ENCODE measurements at regions not wholly inside any gene's neighbourhood (a gene's known extent, or its start where the extent isn't known, plus 50 kb on each side); places are given as distances from the start of the nearest gene placed in this dataset.

DNA sequence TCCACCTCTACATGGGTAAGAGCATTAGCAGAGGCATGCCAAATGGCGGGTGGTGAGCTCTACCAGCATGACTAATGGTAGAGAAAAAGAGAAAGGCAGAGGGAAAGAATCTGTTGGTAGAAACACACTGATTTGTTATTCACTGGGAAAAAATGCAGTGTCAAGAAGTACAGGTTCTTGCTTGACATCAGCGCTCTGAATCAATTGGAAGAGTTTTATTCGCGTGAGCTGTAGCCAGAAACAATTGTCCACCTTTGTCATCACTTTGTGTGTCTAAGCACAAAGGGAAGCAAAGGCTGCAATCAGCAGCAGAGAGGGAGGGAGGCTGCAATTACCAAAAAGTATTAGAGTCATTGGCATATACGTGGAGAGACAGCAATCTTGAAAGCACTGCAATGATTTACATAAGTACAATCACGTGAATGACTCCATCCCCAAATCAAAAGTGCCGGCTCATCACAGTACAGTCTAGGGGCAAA is 67.7 kb upstream of the HS3ST1 start:
- no peak for DNase-seq

DNA sequence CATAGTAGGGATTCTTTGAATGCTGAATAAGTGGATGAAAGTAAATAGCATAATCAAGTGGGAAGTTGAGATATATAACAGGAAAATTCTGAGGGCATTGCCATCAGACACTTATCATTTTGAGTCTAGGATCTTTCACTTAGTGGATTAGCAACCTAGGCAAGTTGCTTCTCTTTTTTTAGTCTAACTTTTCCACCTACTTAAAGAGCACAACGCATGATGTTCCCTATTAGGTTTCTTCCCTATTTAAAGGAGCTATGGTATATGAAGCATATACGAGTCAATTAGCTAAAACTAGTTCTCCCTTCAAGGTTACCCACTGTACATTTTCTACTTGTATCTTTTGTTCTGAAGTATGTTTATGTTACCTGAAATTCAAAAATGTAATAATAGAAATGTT is 67.1 kb upstream of the HS3ST1 start:
- DNase-seq, result no peak

DNA sequence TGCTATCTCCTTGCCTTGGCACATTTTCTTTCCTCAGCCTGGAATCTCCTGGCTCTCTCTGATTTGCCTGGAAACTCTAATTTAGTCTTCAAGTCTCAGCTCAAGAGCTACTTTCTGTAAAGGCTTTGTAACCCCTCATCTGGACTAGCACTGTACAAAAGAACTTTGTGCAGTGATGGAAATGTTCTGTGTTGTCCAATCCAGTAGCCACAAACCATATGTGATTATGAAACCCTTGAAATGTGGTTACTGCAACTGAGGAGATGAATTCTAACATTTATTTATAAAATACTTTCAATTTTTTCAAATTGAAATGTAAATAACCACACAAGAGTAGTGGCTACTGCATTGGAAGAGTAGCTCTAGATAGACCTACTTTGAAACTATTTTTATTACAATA is 66.6 kb upstream of the HS3ST1 start:
- no peak for DNase-seq

DNA sequence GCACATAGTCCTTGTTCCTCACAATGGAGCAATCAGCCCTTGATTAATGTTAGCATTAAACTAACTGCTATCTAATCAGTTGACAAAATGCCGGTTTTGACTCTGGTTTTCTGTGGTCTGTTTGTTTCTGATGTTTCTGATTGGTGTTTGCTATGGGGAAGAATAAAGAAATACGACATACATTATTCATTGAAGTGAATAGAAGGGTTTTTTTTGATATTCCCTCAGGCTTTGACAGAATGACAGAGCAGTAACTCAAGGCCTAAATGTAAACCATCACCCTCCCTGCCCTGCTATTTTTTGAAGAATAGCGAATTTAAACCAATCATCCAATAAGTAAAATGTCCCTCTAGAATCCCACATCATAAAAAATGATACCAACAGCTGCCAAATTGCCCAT is 65.5 kb upstream of the HS3ST1 start:
- DNase-seq, result no peak

DNA sequence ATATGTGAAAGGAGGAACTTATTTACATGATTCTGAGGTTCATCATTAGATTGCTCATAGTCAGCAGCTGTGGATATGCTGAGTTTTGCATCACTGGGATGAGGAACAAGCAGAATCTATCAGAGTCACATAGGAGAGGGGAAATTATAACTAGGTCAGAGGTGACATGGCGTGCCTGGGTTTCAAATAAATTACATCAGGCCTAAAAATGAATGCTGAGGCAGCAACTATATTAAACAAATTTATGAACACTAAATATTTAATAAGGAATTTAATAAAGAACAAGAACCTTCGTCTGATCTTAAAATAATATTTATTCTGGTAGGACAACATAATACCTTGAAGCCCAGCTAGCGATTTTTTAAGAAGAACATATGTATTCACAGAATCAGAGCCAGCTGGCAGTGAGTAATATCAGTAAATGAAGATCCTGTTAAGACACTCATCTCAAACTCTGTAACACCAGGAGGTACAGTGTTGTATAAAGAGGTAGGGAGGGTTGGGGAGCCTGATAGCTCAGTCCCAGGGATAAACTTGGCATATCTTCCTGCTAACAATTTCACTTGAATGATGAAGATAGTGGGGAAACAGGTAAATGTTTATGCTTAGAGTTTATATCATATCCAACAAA is 60.9 kb upstream of the HS3ST1 start:
- DNase-seq, result no peak

DNA sequence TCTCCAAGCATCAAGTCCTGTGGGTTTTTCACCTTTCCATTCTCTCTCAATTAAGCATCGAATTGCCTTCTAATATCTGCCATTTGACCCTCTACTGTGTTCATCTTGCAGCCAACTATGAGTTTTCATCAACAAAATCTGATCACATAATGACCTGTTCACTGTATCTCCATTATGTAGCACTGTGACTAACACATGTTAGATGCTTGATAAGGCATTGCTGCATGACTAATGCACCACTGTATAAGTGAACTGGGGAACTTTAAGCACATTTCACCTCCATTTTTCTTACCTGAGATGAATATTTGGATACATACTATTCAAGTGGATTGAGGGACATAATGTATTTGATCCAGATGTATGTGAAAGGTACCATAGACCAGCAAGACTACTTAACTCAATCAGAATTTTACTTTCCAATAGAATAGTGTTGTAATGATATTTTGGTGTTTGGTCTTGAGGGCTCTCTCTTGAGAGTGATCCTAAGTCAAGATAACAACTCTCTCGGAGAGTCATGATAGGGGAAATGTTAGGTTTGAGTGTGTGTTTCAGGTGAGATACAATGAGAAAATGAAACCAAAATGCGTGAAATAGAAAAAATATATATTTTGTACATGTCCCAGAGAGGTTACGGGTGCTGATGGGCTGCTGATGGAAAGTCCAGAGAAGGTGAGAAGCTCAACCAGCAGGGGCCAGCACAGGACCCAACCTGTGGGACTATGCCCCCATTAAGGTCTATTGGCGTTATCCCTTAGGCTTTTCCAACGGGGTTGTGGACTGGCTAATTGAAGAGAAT is 60.2 kb upstream of the HS3ST1 start:
- DNase-seq, result peak; percentile 50

DNA sequence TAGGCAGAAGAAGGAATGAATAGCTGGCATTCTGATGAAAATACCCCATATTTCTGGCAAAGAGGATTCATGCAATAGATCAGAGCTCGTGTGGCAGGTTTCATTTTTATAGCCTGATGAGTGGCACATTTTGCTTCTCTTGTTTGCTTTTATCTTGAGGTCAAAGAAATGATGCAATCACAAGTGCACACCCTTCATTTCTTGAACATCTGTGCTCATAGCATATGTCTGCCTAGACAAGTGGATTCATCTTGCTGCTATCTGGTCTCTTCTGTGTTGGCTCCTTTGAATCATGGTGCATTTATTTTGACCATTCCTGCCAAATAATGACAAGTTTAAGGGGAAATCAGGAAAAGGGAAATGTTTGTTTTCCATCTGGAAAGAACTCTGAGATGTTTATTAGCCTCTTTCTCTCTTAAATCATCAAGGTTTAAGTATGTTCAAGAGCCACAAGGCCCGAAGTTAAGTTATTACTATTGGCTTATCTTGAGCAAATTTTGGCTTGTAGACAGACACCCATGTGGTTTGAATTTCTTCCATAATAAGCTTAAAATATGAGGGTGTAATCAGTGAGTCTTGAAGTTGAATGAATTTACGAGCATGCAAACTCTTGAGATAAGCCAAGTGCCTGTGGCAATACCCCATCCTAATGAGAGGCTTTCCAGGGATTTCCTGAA is 59.3 kb upstream of the HS3ST1 start:
- DNase-seq, result peak; percentile 92

DNA sequence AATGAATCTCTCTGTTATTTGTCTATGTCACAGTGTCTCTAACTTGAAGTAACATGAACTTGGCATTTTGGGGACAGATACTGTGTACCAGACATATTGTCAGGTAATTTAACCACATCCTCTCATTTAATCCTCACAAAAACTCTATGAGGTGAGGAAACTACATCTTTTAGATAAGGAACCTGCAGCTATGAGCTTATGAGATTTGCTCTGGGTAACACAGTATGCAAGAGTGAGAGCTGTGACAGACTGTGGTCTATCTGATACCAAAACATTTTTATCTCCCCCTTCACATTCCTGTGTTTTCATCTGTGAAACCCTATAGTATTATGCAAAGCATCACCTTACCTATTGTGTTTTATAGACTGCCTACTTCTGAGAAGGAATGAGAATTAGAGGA is 58.4 kb upstream of the HS3ST1 start:
- DNase-seq, result no peak

DNA sequence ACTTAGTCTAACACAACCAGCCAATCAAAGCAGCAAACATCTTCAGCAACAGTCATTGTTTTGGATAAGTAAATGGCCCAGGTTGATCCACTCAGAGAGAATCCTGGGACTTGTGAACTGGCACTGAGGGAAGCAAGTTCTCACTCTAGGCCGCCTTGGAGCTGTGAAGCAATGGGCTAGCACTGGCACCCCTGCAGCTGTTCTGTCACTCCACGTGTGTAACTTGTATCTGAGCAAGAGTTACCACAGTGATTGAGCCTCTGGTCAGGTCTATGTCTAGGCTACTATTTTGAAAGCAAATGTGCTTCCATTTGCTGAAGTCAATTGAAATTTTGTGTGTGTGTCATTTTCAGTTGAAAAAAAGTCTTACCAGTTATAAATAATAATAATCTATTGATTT is 57.2 kb upstream of the HS3ST1 start:
- no peak for DNase-seq

DNA sequence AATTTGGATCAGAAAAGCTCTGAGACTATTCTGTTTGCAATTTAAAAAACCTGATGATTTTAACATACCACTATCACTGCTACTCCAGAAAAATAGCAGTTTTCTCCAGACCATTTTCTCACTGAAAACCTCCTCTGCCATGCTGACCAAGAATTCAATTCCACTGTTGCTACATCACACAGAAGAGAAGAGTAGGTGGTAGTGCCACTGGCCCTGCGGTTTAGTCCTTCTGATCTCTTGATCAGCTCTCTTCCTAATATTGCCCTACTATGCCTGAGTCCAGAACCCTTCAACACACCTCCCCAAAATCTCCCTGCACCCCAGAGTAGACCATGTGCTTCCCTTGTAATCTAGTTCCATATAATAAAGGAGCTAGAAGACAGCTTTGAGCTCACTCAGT is 55.8 kb upstream of the HS3ST1 start:
- no peak for DNase-seq

DNA sequence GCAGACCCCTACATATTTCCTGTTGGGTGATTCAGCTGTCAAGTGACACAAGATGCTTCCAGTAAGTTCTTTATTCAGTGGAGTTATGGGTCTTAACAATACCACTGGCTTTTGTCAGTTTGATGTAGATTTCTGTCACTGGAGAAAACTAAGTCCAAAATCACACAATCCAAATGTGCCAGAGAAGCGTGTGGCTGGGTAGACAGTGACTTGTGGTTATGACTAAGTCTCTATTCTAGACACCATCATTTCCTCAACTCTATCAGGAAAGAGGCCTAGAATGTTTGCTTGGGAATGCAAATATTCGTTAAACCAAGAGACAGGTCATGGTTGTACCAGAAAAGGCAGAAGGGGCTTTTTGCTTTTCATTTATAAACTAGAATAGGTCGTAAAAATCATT is 54.4 kb upstream of the HS3ST1 start:
- no peak for DNase-seq

DNA sequence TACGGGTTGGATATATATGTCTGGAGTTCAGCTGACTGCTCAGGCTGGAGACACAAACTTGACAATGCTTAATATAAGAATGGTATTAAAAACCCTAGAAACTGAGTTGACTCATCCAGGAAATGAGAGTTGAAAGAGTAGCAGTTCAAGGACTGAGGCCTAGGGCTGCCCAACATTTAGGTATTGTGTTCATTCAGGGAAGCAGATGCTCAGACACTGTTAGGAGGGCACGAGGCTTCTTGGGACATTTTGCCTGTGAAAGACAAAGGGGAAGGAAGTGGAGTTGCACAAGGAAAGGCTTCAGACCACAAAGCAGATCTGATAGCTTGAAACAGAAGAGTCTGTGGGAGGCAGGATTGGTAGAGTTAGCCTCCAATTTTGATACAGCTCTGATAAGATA is 52.0 kb upstream of the HS3ST1 start:
- peak; percentile 57 for DNase-seq

Data from DMS53 (cell line).